ENCODE measurements at regions not wholly inside any gene's neighbourhood (a gene's known extent, or its start where the extent isn't known, plus 50 kb on each side); places are given as distances from the start of the nearest gene placed in this dataset.

GRCh38 chr16:82567175-82567574 is 59.6 kb upstream of the CDH13 start:
- DNase-seq (ENCODE audit: low spot score) = no peak

- no peak for DNase-seq (ENCODE audit: low spot score)
These were observed 63.4 kb upstream of the CDH13 start for GRCh38 chr16:82563401-82563800.

- no peak for DNase-seq (ENCODE audit: low spot score)
These were observed 64.5 kb upstream of the CDH13 start for GRCh38 chr16:82562183-82562683.

- DNase-seq (ENCODE audit: low spot score) = no peak
These were observed 65.9 kb upstream of the CDH13 start for GRCh38 chr16:82560805-82561325.

- DNase-seq (ENCODE audit: low spot score) = peak; percentile 66
These were observed 82.2 kb upstream of the CDH13 start for GRCh38 chr16:82544378-82545160.

- no peak for DNase-seq (ENCODE audit: low spot score)
These were observed 84.1 kb upstream of the CDH13 start for GRCh38 chr16:82542714-82543113.

GRCh38 chr16:82541103-82541502 is 85.7 kb upstream of the CDH13 start:
- no peak for DNase-seq (ENCODE audit: low spot score)

- DNase-seq (ENCODE audit: low spot score) = no peak
These were observed 91.0 kb upstream of the CDH13 start for GRCh38 chr16:82535764-82536163.

GRCh38 chr16:82535262-82535661 is 91.5 kb upstream of the CDH13 start:
- no peak for DNase-seq (ENCODE audit: low spot score)

- no peak for DNase-seq (ENCODE audit: low spot score)
These were observed 93.6 kb upstream of the CDH13 start for GRCh38 chr16:82533189-82533588.

- no peak for DNase-seq (ENCODE audit: low spot score)
These were observed 95.9 kb upstream of the CDH13 start for GRCh38 chr16:82530883-82531282.

- DNase-seq (ENCODE audit: low spot score) = no peak
These were observed 99.7 kb upstream of the CDH13 start for GRCh38 chr16:82527101-82527500.

GRCh38 chr16:82524976-82525375 is 101.8 kb upstream of the CDH13 start:
- DNase-seq (ENCODE audit: low spot score) = no peak

- no peak for DNase-seq (ENCODE audit: low spot score)
These were observed 103.0 kb upstream of the CDH13 start for GRCh38 chr16:82523815-82524214.

- DNase-seq (ENCODE audit: low spot score) = no peak
These were observed 104.7 kb upstream of the CDH13 start for GRCh38 chr16:82522026-82522425.

GRCh38 chr16:82518811-82519210 is 108.0 kb upstream of the CDH13 start:
- DNase-seq (ENCODE audit: low spot score) = no peak

- DNase-seq (ENCODE audit: low spot score) = no peak
These were observed 112.5 kb upstream of the CDH13 start for GRCh38 chr16:82514262-82514661.

GRCh38 chr16:82510789-82511305 is 115.9 kb upstream of the CDH13 start:
- DNase-seq (ENCODE audit: low spot score) = no peak

GRCh38 chr16:82509691-82510430 is 116.9 kb upstream of the CDH13 start:
- DNase-seq (ENCODE audit: low spot score) = peak; percentile 89

GRCh38 chr16:82506692-82507670 is 119.8 kb upstream of the CDH13 start:
- no peak for DNase-seq (ENCODE audit: low spot score)

- DNase-seq (ENCODE audit: low spot score) = no peak
These were observed 121.9 kb upstream of the CDH13 start for GRCh38 chr16:82504836-82505235.

- DNase-seq (ENCODE audit: low spot score) = no peak
These were observed 127.5 kb upstream of the CDH13 start for GRCh38 chr16:82499302-82499701.

Data from pons (tissue), 1 donor.